DND-41 (cell line): ENCODE measurements at regions not wholly inside any gene's neighbourhood (a gene's known extent, or its start where the extent isn't known, plus 50 kb on each side); places are given as distances from the start of the nearest gene placed in this dataset.

Source experiments
- EZH2 ChIP-seq: IDR thresholded peaks from 3 replicates; pipeline ENCODE4 v1.6.1; 2012; ENCODE audit warnings: borderline replicate concordance, low read depth, mild to moderate bottlenecking, moderate library complexity, low read length, inconsistent platforms; ENCODE audit not compliant: severe bottlenecking
- TF ChIP-seq, protein P1 (sequence below): IDR thresholded peaks from 2 replicates; pipeline ENCODE4 v1.5.1; 2012; ENCODE audit warnings: borderline replicate concordance, low read length, moderate library complexity, mild to moderate bottlenecking; ENCODE audit not compliant: poor library complexity, severe bottlenecking; ENCODE audit errors: extremely low read depth

- TF ChIP-seq, protein P1, sequence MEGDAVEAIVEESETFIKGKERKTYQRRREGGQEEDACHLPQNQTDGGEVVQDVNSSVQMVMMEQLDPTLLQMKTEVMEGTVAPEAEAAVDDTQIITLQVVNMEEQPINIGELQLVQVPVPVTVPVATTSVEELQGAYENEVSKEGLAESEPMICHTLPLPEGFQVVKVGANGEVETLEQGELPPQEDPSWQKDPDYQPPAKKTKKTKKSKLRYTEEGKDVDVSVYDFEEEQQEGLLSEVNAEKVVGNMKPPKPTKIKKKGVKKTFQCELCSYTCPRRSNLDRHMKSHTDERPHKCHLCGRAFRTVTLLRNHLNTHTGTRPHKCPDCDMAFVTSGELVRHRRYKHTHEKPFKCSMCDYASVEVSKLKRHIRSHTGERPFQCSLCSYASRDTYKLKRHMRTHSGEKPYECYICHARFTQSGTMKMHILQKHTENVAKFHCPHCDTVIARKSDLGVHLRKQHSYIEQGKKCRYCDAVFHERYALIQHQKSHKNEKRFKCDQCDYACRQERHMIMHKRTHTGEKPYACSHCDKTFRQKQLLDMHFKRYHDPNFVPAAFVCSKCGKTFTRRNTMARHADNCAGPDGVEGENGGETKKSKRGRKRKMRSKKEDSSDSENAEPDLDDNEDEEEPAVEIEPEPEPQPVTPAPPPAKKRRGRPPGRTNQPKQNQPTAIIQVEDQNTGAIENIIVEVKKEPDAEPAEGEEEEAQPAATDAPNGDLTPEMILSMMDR = no peak
- no peak for TF ChIP-seq EZH2
These were observed 104.4 kb upstream of the DCAF8L1 start for GRCh38 chrX:28085653-28086052.
